ENCODE measurements at regions not wholly inside any gene's neighbourhood (a gene's known extent, or its start where the extent isn't known, plus 50 kb on each side); places are given as distances from the start of the nearest gene placed in this dataset.

DNA sequence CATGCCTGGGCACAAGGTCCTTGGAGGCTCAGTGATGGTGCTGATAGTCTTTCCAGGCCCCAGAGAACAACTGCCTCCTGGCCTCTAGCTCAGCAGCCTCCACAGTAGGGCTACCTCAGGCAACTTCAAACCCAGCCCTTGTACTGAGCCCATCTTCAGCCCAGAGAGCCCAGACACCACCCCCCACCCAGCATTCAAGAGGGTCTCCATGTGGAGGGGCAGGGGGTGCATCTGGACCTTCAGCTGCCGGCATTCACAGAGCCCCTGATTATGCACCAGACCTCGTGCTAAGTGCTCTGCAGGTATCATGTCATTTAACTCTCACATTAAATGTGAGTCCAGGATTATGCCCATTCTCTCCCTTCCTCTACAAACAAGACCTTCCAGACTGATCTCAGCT is 197.0 kb upstream of the ZC3H12A start:
- TF ChIP-seq, protein P1, sequence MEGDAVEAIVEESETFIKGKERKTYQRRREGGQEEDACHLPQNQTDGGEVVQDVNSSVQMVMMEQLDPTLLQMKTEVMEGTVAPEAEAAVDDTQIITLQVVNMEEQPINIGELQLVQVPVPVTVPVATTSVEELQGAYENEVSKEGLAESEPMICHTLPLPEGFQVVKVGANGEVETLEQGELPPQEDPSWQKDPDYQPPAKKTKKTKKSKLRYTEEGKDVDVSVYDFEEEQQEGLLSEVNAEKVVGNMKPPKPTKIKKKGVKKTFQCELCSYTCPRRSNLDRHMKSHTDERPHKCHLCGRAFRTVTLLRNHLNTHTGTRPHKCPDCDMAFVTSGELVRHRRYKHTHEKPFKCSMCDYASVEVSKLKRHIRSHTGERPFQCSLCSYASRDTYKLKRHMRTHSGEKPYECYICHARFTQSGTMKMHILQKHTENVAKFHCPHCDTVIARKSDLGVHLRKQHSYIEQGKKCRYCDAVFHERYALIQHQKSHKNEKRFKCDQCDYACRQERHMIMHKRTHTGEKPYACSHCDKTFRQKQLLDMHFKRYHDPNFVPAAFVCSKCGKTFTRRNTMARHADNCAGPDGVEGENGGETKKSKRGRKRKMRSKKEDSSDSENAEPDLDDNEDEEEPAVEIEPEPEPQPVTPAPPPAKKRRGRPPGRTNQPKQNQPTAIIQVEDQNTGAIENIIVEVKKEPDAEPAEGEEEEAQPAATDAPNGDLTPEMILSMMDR (conservative IDR thresholded peaks at IDR 0.05), result no peak
- TF ChIP-seq ZFX (IDR thresholded peaks at IDR 0.05), result no peak
